Esophagus squamous epithelium (tissue), 5 donors: ENCODE measurements at regions not wholly inside any gene's neighbourhood (a gene's known extent, or its start where the extent isn't known, plus 50 kb on each side); places are given as distances from the start of the nearest gene placed in this dataset.

ENCODE experiments used
- DNase-seq: peaks from one replicate; lab custom pipeline; 2025; lab: John Stamatoyannopoulos, UW
- H3K27ac ChIP-seq, 4 donors: fragments of 200-600 bp; sonication (generic); one replicate each; pipeline ENCODE4 v1.5.1; 2016 to 2019; ENCODE audit warnings: mild to moderate bottlenecking in 1 of 4
- H3K27me3 ChIP-seq, 4 donors: fragments of 200-600 bp; sonication (generic); 1 replicate in 3 of 4; 2 replicates in 1 of 4; pipeline versions ENCODE4 v1.5.1 to v1.6.0; 2017 to 2021; ENCODE audit warnings: antibody characterized with exemption in 1 of 4
- H3K36me3 ChIP-seq, 3 donors: fragments of 200-600 bp; sonication (generic); one replicate each; pipeline ENCODE4 v1.5.1; 2016 to 2019
- H3K4me1 ChIP-seq, 3 donors: fragments of 200-600 bp; sonication (generic); one replicate each; pipeline ENCODE4 v1.5.1; 2017 to 2019
- H3K4me3 ChIP-seq, 4 donors: fragments of 200-600 bp; sonication (generic); 1 replicate in 3 of 4; 2 replicates in 1 of 4; pipeline ENCODE4 v1.5.1; 2016 to 2019; ENCODE audit warnings: mild to moderate bottlenecking in 2 of 4, moderate library complexity in 1 of 4
- H3K9me3 ChIP-seq, 3 donors: fragments of 200-600 bp; sonication (generic); one replicate each; pipeline ENCODE4 v1.5.1; 2016 to 2019
- CTCF ChIP-seq, 6 experiments: fragments of 450-650 bp in 4 of 6; fragments of 200-600 bp in 2 of 6; sonication (generic) in 2 of 6; IDR thresholded peaks; one replicate each; pipeline ENCODE4 v1.5.1; 2016 to 2019; ENCODE audit warnings: antibody characterized with exemption in 6 of 6, mild to moderate bottlenecking in 4 of 6, moderate library complexity in 4 of 6
- POLR2A ChIP-seq, 4 donors: fragments of 450-650 bp; IDR thresholded peaks; one replicate each; pipeline ENCODE4 v1.6.1; 2017; ENCODE audit warnings: antibody characterized with exemption in 4 of 4, mild to moderate bottlenecking in 4 of 4, moderate library complexity in 3 of 4
- WGBS, 2 donors: methylation state at CpG; one replicate each; pipeline ENCODE4 v1.1.5; 2018; 5-methylcytosine and 5-hydroxymethylcytosine counted together
- intact Hi-C: fragments of 100-400 bp; cut with DNase I; formaldehyde crosslinking; loops from one replicate; pipeline ENCODE4 v1.15.0; 2022
- donor health status: DM: yes; HTN: yes; CAD: no.

GRCh38 chr14:104432611-104433231, 146.8 kb upstream of the C14orf180 start:
- peaks cover 0 to 18% (median 7%) of the 10 kb centered on the region in 3 donors for H3K4me1 ChIP-seq
- H3K27ac ChIP-seq, result no peak overlapping the region
- intact Hi-C loops, result no loop called here
- peaks cover 0 to 16% (median 0%) of the 10 kb centered on the region in 4 donors for H3K27me3 ChIP-seq
- no peak overlapping the region for H3K4me3 ChIP-seq
- no peak for DNase-seq
- H3K9me3 ChIP-seq, result no peaks in the 10 kb centered on the region
- 92% methylated on average over 10 of the region's 27 CpGs; no CpG with 5 or more reads in 1 of the 2 donors for WGBS, 2 donors
- no peak for TF ChIP-seq POLR2A (IDR thresholded peaks at IDR 0.05)
- TF ChIP-seq CTCF (IDR thresholded peaks at IDR 0.05), result no peak
- no peaks in the 10 kb centered on the region for H3K36me3 ChIP-seq

GRCh38 chr14:104433401-104434213, 146.0 kb upstream of the C14orf180 start:
- Histone ChIP-seq H3K4me3 (no peak overlapping the region), H3K4me1 (peaks cover 0 to 18% (median 7%) of the 10 kb centered on the region in 3 donors), H3K27ac (no peak overlapping the region), H3K9me3 (no peaks in the 10 kb centered on the region), H3K27me3 (peaks cover 0 to 13% (median 0%) of the 10 kb centered on the region in 4 donors), H3K36me3 (no peaks in the 10 kb centered on the region)
- no peak for TF ChIP-seq CTCF (IDR thresholded peaks at IDR 0.05)
- TF ChIP-seq POLR2A (IDR thresholded peaks at IDR 0.05), result no peak
- intact Hi-C loops, result no loop called here
- no peak for DNase-seq
- WGBS, 2 donors, result 100% methylated on average over 1 of the region's 29 CpGs; no CpG with 5 or more reads in 1 of the 2 donors

GRCh38 chr14:104434214-104435076, 145.1 kb upstream of the C14orf180 start:
- H3K4me3 ChIP-seq, result no peak overlapping the region
- no peak for DNase-seq
- WGBS, 2 donors, result 63 to 87% methylated on average over 3 to 8 of the region's 13 CpGs
- H3K4me1 ChIP-seq, result peaks cover 0 to 18% (median 7%) of the 10 kb centered on the region in 3 donors
- no peak overlapping the region for H3K27ac ChIP-seq
- no peaks in the 10 kb centered on the region for H3K9me3 ChIP-seq
- no peaks in the 10 kb centered on the region for H3K36me3 ChIP-seq
- intact Hi-C loops, result no loop called here
- peaks cover 0 to 6% (median 0%) of the 10 kb centered on the region in 4 donors for H3K27me3 ChIP-seq
- TF ChIP-seq CTCF (IDR thresholded peaks at IDR 0.05) (no peak), POLR2A (IDR thresholded peaks at IDR 0.05) (no peak)

- Histone ChIP-seq H3K27me3 (peaks cover 0 to 3% (median 0%) of the 10 kb centered on the region in 4 donors), H3K4me1 (peaks cover 0 to 18% (median 7%) of the 10 kb centered on the region in 3 donors), H3K27ac (peak overlapping the region in 1 of 4 donors; percentile 66), H3K9me3 (no peaks in the 10 kb centered on the region), H3K4me3 (peak overlapping the region in 2 of 4 donors; percentile 32 to 40), H3K36me3 (no peaks in the 10 kb centered on the region)
- DNase-seq, result no peak
- 80 to 93% methylated on average over 1 to 3 of the region's 20 CpGs for WGBS, 2 donors
- intact Hi-C loops, result no loop called here
- TF ChIP-seq POLR2A (IDR thresholded peaks at IDR 0.05), result no peak
- TF ChIP-seq CTCF (IDR thresholded peaks at IDR 0.05), result no peak
Measured at GRCh38 chr14:104435147-104436046, 144.2 kb upstream of the C14orf180 start.
